GM18858 (cell line): ENCODE measurements at regions not wholly inside any gene's neighbourhood (a gene's known extent, or its start where the extent isn't known, plus 50 kb on each side); places are given as distances from the start of the nearest gene placed in this dataset.

Experiments used
- ATAC-seq: cut with Tn5 transposase; IDR thresholded peaks from one replicate; pipeline ENCODE4 v1.9.1; 2021; ENCODE audit not compliant: unreplicated experiment

DNA sequence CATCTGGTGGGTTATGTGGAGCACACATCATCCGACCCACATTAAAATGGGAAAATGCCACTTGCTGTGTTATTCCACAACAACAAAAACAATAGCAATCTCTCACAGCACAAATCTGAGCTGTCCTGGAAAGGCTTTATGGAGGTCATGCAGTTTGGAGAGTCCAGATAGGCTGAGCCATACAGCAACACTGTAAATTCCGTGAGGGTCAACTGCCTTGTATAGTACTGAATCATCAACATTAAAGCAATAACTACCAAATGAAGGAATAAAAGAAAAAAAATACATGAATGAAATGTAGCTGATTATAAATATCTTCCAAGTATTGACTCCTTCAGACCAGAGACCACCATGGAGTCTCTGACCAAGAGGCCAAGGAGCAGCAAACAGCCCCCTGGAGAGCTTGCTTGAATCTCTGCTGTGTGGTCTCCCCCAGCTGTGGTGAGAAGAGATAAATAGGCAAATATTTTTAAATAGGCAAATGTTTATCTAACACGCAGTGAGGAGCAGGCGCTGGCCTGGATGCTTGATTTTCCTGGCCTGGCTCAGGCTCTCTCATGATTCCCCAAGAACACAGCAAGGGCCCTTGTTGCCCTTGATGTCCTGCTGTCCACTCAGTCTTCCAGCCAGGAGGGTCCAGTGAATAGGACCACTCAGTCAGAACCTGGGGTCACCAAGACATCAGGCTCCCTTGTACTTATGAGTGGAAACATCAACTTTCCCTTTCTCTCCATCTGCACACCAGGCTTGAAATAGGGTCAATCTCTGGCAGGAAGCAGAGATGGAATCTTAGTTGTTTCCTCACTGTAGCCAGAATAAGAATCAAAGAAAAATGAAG, 1021.3 kb downstream of the XPNPEP1 start:
- ATAC-seq: no peak

DNA sequence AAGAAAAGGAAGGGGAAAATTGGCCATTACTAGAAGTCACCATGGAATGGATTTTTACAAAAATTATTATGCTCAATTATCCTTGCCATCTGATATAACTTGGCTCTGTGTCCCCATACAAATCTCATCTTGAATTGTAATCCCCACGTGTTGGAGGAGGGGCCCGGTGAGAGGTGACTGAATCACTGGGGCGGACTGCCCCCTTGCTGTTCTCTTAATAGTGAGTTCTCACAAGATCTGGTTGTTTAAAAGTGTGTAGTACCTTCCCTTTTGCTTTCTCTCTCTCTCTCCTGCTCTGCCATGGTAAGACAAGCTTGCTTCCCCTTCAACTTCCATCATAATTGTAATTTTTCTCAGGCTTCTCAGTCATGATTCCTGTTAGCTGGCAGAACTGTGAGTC, 1023.6 kb downstream of the XPNPEP1 start:
- ATAC-seq: no peak

DNA sequence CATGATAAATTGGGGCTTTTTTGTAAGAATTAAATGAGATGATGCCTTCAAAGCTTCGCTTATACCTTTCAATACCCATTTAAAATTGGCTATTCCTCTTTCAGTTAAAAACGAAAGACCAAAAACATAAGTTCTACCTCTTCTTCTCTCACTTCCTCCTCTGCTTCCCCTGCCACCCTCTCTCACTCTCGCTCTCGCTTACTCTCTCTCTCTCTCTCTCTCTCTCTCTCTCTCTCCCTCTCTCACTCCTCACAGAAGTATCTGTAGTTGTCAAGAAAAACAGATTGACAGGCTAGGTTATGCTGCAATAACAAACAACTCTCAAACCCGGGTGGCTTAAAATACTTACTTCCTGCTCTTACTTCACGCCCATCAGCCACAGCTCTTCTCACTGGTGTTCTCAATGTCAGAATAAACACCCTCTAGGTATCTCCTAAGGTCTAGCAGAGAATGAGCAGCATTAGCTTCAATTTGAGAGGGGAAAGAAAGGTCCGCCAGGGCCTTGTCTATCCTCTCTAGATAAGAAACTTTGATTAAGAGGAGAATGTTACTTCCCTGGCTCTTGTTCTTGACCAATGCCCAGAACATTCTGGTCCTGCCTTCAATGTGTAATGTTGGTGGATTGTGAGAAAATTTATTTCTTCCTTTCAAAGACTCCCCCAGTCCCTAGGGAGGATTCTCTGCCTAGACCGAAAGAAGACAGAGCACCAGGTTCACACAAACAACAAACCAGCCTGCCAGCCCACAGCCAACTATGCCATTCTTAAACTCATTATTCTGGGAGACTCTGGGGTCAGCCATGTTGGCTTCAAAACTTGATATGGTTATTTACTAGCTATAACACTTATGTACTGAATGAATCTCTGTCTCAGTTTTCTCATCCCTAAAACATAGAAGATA, 1028.7 kb downstream of the XPNPEP1 start:
- peak; percentile 83 for ATAC-seq

DNA sequence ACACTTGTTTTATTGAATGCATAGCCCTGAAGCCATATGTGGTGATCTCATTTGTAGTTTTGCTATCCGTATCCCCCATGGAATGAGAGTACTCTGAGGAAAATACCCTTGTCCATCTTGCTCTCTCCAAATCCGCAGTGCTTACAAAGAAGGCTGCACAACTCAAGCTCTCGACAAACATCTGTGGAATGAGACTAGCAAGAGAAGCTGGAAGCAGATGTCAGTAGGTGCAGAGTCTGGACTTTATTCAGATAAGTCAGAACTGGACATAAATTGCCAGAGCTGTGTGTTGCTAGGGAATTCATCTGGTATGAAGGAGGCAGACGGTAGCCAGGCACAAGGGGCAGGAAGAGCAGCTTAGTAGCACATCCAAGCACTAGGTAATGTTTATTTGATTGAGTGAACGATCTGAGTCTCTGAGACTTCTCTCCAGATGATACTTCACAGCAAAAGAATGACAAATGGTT, 1046.2 kb downstream of the XPNPEP1 start:
- no peak for ATAC-seq

DNA sequence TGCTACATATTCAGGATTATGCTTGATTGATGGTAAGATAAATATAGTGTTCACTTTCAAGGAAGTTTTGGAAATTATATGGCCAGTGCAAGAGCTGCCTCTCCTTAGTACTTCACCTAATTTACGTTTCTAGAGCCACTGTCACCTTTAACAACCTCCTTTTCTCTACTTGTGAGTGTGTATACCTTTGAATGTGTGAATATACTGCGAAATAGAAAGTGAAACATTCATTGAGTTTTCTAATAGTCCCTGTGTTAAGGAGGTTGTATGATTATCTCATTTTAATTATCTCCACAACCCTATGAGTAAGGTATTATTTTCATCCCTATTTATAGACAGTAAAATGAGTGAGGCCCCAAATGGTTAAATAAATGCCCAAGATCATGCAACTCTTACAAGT, 1050.5 kb downstream of the XPNPEP1 start:
- no peak for ATAC-seq

DNA sequence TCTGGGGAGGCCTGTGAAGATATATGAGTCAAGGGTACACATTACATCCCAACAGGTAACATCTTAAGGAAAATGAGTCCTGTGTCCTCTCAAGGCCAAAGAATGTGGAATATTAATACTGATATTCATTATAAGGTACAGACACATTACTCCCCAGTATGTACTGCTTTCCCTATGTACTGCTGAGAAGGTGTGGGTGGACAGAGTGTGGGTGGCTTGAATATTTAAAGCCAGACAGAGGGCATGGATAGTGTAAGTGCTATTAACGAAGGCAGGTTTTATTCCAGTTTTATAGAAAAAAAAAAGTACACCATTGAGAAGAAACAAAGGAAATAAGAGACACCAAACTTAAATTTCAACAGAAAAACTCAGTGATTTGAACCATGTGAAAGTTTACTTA, 1054.4 kb downstream of the XPNPEP1 start:
- ATAC-seq: no peak

DNA sequence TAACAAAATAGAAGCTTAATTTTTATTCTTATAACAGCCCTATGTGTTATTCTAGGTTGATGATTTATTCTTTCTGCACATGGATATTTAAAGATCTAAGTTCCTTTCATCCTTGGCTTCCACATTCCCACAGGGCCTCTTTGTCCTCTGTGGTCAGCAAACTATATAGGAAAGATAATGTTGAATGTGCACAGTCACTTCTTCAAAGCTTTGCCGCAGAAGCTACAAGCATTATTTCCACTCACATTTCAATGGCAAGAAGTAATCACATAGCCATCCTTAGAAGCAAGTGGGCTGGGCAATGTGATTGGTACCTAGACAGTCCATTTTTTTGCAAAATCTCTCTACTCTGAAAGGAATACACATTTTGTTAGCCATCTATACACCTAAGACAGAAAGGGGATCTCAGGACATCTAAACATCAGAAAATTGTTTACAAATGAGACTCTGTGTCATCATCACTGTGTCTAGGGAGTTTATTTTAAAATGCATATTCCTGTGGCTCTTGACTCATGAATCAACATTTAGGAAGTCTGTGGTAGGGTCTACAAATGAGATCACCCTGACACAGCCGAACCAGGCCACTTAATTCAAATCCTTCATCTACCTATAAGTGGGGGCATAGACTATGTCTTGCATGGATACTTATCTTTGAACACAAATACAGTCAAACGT, 1060.5 kb downstream of the XPNPEP1 start:
- ATAC-seq: no peak

DNA sequence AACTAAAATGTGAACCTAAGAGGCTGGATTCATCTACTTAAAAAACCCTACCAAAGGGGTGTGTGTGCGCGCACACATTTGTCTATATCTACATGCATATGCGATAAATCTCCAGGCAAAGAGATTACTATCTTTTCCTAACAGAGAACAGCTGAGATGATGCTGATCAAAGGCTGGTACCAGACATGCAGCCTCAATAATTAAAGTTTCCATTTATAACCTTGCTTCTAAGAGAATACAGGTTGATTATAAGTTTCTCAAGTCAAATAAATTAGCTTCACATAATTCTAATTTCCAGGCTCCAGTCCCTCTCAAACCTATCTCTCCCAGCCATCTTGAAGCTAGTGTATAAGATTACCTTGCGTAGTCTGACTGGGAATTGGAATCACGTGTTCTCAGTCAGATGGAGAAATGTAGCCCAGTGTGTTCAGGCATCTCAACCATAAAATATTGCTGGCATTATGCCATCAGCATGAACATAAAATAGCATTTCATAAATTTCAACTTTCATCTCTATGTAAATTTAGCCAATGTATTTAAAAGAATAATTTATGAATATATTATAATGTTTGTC, 1062.0 kb downstream of the XPNPEP1 start:
- ATAC-seq: no peak

DNA sequence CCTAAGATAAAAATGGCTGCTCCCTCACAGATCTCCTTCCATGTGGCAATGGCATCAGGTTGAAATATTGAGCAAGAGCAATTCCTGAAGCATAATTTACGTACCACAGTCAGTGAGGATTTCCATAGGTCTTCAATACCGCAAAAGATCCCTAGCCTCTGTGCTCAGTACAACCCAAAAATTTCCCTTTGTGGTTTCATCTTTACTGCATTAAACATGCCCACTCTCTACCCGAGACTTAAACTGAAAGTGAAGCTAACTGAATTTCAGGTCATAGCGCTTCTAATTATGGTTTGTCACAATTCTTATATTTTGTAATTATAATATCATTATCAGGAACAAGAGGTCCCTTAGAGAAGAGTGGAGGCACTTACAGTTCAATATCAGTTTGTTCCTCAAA, 1071.1 kb downstream of the XPNPEP1 start:
- peak; percentile 55 for ATAC-seq

DNA sequence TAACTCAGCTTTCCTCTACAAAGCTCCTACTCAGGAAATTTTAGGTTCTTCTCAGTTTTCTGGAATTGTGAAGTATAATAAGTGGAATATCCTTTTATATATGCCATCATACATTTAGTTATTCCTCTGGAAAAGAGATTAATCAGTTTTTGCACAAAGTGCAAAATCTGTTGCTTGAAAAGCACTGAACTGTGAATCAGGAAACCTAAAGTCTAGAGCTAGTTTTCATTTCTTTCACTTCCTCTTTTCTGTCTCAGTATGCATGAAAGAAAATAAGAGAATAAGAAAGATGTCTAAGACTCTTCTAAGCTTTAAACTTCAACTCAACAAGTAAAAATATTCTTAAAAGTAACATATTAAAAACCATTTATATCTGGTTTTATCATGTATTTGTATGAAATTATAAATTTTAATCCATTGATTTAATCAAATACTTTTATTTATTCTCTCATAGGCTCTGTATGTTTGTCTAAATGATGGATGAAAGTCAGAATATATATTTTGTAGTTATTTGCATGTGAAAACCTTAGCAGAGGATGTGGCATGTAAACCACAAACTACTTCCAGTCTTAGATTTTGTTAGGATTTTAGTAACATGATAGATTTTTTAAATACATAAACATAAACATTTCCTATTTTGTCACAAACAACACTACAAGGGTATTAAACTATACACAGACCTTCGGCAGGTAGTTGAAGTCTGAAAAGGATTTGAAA, 1073.0 kb downstream of the XPNPEP1 start:
- ATAC-seq: peak; percentile 90

DNA sequence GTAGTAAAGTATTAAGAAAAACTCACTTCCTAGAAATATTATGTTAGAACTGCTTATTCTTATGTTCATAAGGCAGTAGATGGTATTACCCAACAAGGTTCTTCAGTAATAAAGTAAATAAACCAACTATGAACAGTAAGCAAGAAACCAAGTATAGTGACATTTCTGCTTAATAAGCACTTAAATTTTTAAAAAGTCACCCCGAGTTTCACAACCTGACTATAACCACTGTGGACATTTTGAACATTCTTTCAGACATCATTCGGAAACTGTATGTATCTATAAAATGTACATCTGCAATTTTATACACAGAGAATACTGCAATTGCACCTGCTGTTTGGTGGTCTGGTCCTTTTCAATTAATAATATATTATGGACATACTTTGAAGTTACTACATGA, 1073.6 kb downstream of the XPNPEP1 start:
- peak; percentile 15 for ATAC-seq

DNA sequence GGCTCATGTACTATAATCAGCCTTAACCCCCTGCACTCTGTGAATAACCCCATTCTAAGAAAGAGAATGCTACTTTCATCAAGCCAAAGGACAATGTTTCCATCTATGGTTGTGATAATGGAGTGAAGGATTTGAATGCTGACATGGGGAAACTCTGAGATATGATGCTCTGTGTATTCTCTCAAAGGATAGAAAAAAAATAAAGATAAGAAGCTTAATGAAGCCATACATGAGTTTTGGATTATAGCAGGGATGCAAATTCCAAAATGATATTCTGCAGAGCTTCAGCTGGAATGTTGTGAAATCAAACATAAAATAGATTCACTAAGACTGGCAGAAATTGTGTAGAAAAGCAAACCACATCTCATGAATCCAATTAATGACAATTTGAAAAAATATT, 1074.1 kb downstream of the XPNPEP1 start:
- no peak for ATAC-seq

DNA sequence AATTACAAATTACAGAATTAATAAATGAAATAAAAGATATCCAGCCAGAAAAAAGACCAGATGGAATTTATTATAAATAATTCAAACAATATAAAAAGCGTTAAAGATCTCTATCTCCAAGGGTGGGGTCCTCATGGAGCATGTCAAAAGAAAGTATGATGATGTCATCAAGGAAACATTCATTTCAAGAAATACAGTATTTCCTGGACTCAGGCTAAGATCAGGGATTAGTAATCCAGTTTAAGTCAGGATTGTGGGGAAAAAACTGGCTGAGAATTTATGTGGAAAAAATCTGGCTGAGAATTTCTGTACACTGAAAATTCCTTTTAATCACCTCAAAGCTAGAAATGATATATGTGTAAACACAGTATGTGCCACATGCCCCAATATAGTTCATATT, 1075.3 kb downstream of the XPNPEP1 start:
- no peak for ATAC-seq

DNA sequence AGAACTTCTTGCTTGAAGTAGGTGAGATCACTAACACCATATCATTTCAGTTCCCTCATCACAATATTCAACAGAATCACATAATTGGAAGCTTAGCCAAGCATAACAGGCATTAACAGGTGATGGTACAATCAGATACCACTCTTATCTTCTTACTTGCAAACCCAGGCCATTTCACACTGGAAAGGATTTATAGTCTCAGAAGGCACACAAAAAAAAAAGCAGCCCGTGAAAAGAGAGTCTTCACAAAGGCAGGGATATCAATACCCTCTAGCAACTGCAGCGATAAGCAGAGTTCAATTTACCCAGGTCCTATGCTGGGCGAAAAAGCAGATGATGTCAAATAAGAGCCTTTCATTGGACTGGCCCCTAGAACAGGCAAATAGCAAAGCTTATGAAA, 1082.4 kb downstream of the XPNPEP1 start:
- no peak for ATAC-seq

DNA sequence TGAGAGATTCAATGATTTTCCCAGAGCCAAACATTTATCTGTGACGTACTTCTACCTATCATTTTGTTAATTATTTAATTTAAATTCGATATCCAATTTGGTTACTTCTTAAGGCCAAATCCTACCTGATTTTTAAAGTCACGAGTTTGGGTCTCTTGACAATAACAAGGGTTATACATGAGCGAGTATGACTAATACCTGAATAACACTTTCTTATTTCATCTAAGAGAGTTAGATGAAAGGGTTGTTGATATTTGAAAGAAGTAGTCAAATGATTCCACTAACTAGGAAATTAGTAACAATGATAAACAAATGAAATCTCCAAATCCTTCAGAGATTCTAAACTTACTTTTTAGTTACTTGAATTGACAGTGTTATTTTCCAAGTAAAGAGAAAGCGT, 1086.9 kb downstream of the XPNPEP1 start:
- no peak for ATAC-seq

DNA sequence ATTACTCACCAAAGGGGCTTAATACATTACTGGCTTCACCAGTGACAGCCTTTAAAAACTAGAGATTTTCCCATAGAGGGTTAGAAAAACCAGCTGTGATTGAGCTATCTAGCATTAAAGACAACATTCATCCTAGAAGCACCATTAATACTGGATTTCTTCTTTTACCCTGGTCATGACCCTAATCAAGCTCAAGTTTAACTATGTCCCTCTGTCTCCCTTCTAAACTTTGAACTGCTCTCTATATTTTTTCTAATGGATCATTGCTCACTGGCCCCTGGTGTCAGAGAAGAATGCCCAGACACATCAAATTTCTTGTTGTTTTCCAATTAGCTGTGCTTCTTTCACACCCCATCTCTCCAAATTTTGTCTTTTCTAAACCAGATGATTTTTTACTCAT, 1101.3 kb downstream of the XPNPEP1 start:
- no peak for ATAC-seq

DNA sequence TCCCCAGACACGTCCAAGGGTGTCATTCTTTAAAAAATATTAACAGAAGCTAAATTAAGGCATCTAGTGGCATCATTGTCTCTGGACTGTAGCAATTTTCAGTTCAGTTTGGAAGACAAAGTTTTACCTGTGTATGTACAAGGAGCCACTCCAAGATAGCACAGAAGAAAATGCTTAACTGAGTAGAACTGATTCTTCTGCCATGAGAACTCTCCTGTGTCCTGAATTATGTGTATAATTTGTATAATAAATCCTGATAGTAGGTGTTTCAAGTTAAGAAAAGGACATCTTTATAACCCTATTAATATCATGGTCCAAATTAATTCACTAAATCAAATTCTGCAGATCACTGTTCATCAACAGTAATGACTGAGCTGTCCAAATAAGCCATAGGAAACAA, 1104.0 kb downstream of the XPNPEP1 start:
- no peak for ATAC-seq

DNA sequence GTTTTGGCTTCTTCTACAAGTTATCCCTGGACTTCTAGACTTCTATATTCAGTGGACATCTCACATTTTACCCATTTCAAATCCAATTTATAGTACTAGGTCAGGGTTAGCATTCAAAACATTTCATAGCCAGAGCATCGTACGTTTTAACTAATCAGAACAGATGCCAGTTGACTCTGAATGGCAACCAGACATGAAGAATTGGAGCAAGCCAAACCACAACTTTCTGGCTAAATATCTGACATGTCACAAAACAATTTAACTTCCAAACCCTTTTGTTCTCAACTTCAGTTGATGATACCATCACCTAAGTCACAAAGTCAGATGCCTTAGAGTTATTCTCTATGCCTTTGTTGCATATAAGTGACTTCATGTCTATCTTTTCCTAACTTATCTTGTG, 1105.7 kb downstream of the XPNPEP1 start:
- no peak for ATAC-seq

DNA sequence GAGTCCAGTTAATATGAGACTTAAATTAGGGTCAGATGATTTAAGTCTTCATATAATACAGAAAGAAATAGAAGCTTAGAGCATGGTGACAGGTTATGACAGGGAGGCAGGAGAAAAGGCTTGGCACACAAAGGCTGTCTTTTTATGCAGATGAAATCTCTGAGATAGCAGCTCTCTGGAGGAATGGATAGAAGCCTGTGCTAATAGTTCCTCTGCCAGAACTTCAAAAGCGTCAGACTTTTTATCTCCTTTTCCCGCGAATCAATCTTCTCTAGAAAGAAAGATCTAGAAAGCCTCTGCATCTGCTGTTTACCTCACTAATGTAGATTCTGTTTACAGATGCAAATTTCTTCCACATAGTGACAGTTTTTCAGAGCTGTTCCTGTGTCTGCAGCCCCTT, 1106.2 kb downstream of the XPNPEP1 start:
- ATAC-seq: no peak

DNA sequence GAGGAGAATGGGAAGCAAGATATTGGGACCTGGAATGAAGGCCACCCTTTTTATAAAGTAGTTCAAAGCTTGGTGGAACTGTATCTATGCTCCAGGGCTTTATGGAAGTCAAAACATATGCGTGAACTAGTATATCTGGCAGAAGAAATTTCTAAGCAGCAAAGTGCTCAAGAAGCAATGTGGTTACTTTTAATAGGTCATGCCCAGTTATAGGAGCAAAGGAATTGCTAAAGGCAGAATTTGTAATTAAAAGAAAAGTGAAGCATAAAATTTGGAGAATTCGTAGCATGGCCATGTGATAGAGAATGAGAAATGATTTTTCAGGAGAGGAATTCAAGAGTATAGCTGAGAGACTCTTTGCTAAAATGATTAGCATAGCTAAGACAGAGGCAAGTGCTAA, 1110.4 kb downstream of the XPNPEP1 start:
- no peak for ATAC-seq

DNA sequence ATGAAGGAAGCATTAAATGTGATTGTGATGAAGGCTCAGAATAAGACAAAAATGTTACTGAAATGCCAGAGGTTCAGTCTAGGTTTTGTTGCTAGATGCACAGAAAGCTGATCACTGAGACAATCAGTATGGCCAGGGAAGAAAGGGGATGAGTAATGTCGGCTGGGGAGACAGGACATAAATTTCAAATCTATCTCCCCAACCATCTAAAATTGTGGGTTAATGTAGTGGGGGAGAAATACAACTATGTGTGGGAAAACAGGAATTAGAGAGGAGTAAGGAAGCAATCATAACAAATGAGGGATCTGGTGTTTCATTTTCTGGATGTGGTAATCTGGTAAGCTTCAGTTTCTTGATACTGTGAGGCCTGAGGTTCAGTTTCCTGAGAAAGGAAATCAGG, 1111.0 kb downstream of the XPNPEP1 start:
- ATAC-seq: no peak
